CD1c-positive myeloid dendritic cell (primary cell): ENCODE measurements at regions not wholly inside any gene's neighbourhood (a gene's known extent, or its start where the extent isn't known, plus 50 kb on each side); places are given as distances from the start of the nearest gene placed in this dataset.
"Not testable (repeated sequence)": the region's sequence is repeated elsewhere in the genome, so short reads cannot be mapped to it uniquely, and the experiment has no call there.

ENCODE experiments used
- DNase-seq: peaks from one replicate; pipeline ENCODE4 v3.0.0-alpha.2; 2016; ENCODE audit errors: extremely low spot score

GRCh38 chr6:66149132-66149531 lies 442.1 kb upstream of the EYS start:
- no peak for DNase-seq

- DNase-seq, result no peak
These were observed 438.8 kb upstream of the EYS start for GRCh38 chr6:66145867-66146266.

GRCh38 chr6:66134021-66134420 lies 427.0 kb upstream of the EYS start:
- no peak for DNase-seq

GRCh38 chr6:66128656-66129055 lies 421.6 kb upstream of the EYS start:
- no peak for DNase-seq

GRCh38 chr6:66128243-66128642 lies 421.2 kb upstream of the EYS start:
- DNase-seq, result no peak

- no peak for DNase-seq
These were observed 420.0 kb upstream of the EYS start for GRCh38 chr6:66127061-66127460.

GRCh38 chr6:66126358-66126757 lies 419.3 kb upstream of the EYS start:
- DNase-seq, result no peak

- DNase-seq, result no peak
These were observed 396.9 kb upstream of the EYS start for GRCh38 chr6:66103954-66104353.

- DNase-seq, result no peak
These were observed 396.3 kb upstream of the EYS start for GRCh38 chr6:66103354-66103753.

GRCh38 chr6:66096679-66097078 lies 389.7 kb upstream of the EYS start:
- no peak for DNase-seq

GRCh38 chr6:66094615-66095014 lies 387.6 kb upstream of the EYS start:
- DNase-seq, result no peak

- not testable (repeated sequence) for DNase-seq
These were observed 385.3 kb upstream of the EYS start for GRCh38 chr6:66092306-66092705.

- DNase-seq, result no peak
These were observed 379.5 kb upstream of the EYS start for GRCh38 chr6:66086532-66086931.

- no peak for DNase-seq
These were observed 375.9 kb upstream of the EYS start for GRCh38 chr6:66082914-66083313.

GRCh38 chr6:66068907-66069306 lies 361.9 kb upstream of the EYS start:
- no peak for DNase-seq

GRCh38 chr6:66068033-66068432 lies 361.0 kb upstream of the EYS start:
- no peak for DNase-seq

GRCh38 chr6:66065313-66065712 lies 358.3 kb upstream of the EYS start:
- no peak for DNase-seq

GRCh38 chr6:66057034-66057433 lies 350.0 kb upstream of the EYS start:
- DNase-seq, result no peak

- DNase-seq, result no peak
These were observed 347.9 kb upstream of the EYS start for GRCh38 chr6:66054967-66055366.

- no peak for DNase-seq
These were observed 344.8 kb upstream of the EYS start for GRCh38 chr6:66051812-66052211.

- no peak for DNase-seq
These were observed 341.9 kb upstream of the EYS start for GRCh38 chr6:66048684-66049474.

GRCh38 chr6:66032626-66033025 lies 325.6 kb upstream of the EYS start:
- no peak for DNase-seq

GRCh38 chr6:66029391-66029790 lies 322.4 kb upstream of the EYS start:
- DNase-seq, result no peak

- no peak for DNase-seq
These were observed 292.3 kb upstream of the EYS start for GRCh38 chr6:65999288-65999791.
